Fibroblast of lung (primary cell): ENCODE measurements at regions not wholly inside any gene's neighbourhood (a gene's known extent, or its start where the extent isn't known, plus 50 kb on each side); places are given as distances from the start of the nearest gene placed in this dataset.

Source experiments
- DNase-seq, 2 donors: peaks; one replicate each; pipeline versions ENCODE4 v3.0.0 to v3.0.0-alpha.2; 2010; ENCODE audit warnings: low read depth in 2 of 2
- H2AFZ ChIP-seq: 2 replicates; pipeline ENCODE4 v1.5.1; 2012; ENCODE audit warnings: low read length, control low read depth, inconsistent platforms
- H3K27ac ChIP-seq: 2 replicates; pipeline ENCODE4 v1.5.1; 2011; ENCODE audit warnings: low read length, control low read depth; ENCODE audit not compliant: insufficient read depth
- H3K27me3 ChIP-seq: 2 replicates; pipeline ENCODE4 v1.5.1; 2011; ENCODE audit warnings: mild to moderate bottlenecking, low read length; ENCODE audit not compliant: control insufficient read depth, insufficient read depth
- H3K36me3 ChIP-seq: 2 replicates; pipeline ENCODE4 v1.5.1; 2011; ENCODE audit warnings: low read length; ENCODE audit not compliant: control insufficient read depth, insufficient read depth
- H3K4me1 ChIP-seq: 2 replicates; pipeline ENCODE4 v1.5.1; 2011; ENCODE audit warnings: low read length; ENCODE audit not compliant: control insufficient read depth, insufficient read depth; ENCODE audit errors: extremely low read depth
- H3K4me2 ChIP-seq: 2 replicates; pipeline ENCODE4 v1.5.1; 2011; ENCODE audit warnings: low read length, control low read depth; ENCODE audit not compliant: insufficient read depth; ENCODE audit errors: extremely low read depth
- H3K4me3 ChIP-seq, 4 experiments: fragments of 200-600 bp in 1 of 4; sonication (generic) in 1 of 4; replicated peaks in 1 of 4; 2 replicates each; pipeline ENCODE4 v1.5.1; 2011 to 2016; ENCODE audit warnings: low read length in 4 of 4, low read depth in 3 of 4, mild to moderate bottlenecking in 3 of 4, control low read depth in 2 of 4, inconsistent platforms in 1 of 4, mixed read lengths in 1 of 4; ENCODE audit not compliant: insufficient read depth in 1 of 4; ENCODE audit errors: control extremely low read depth in 1 of 4
- H3K79me2 ChIP-seq: 2 replicates; pipeline ENCODE4 v1.5.1; 2012; ENCODE audit warnings: mild to moderate bottlenecking, low read length, inconsistent platforms; ENCODE audit not compliant: control insufficient read depth, insufficient read depth
- H3K9ac ChIP-seq: 2 replicates; pipeline ENCODE4 v1.5.1; 2011; ENCODE audit warnings: mild to moderate bottlenecking, low read length, control low read depth; ENCODE audit not compliant: insufficient read depth
- H3K9me3 ChIP-seq: 2 replicates; pipeline ENCODE4 v1.5.1; 2012; ENCODE audit warnings: low read depth, low read length; ENCODE audit not compliant: control insufficient read depth, insufficient read depth
- H4K20me1 ChIP-seq: 2 replicates; pipeline ENCODE4 v1.5.1; 2011; ENCODE audit warnings: low read length; ENCODE audit not compliant: control insufficient read depth, insufficient read depth; ENCODE audit errors: extremely low read depth
- CTCF ChIP-seq, 2 donors: IDR thresholded peaks in 1 of 2; conservative IDR thresholded peaks in 1 of 2; 1 replicate in 1 of 2; 2 replicates in 1 of 2; pipeline ENCODE4 v1.5.1; 2011 to 2012; ENCODE audit warnings: low read length in 2 of 2, control low read depth in 1 of 2, inconsistent platforms in 1 of 2, low read depth in 1 of 2, mild to moderate bottlenecking in 1 of 2
- EZH2 ChIP-seq: IDR thresholded peaks from 2 replicates; pipeline ENCODE4 v1.5.1; 2012; ENCODE audit warnings: low read length, control low read depth, mild to moderate bottlenecking; ENCODE audit errors: missing control alignments

GRCh38 chr2:71992036-71992435, 155.6 kb downstream of the CYP26B1 start:
- Histone ChIP-seq H4K20me1 (no peaks in the 10 kb centered on the region), H3K27me3 (no peaks in the 10 kb centered on the region), H3K36me3 (no peaks in the 10 kb centered on the region), H3K9me3 (no peaks in the 10 kb centered on the region), H3K4me1 (no peaks in the 10 kb centered on the region), H3K9ac (no peak overlapping the region), H3K79me2 (no peaks in the 10 kb centered on the region), H3K4me3 (no peak overlapping the region), H3K27ac (no peak overlapping the region), H3K4me2 (no peak overlapping the region), H2AFZ (no peak overlapping the region)
- TF ChIP-seq EZH2 (no peak), CTCF (conservative IDR thresholded peaks at IDR 0.05 in 1 of 2, IDR thresholded peaks at IDR 0.05 in 1 of 2; ENCODE audit: low read depth in 1 of 2, low read length in 2 of 2) (no peak)
- DNase-seq, result no peak

GRCh38 chr2:71991397-71991796, 156.3 kb downstream of the CYP26B1 start:
- H3K4me1 ChIP-seq, result no peaks in the 10 kb centered on the region
- no peak for TF ChIP-seq CTCF (conservative IDR thresholded peaks at IDR 0.05 in 1 of 2, IDR thresholded peaks at IDR 0.05 in 1 of 2; ENCODE audit: low read depth in 1 of 2, low read length in 2 of 2)
- no peak for TF ChIP-seq EZH2
- no peaks in the 10 kb centered on the region for H3K79me2 ChIP-seq

GRCh38 chr2:71990826-71991225, 156.8 kb downstream of the CYP26B1 start:
- Histone ChIP-seq H3K4me3 (no peak overlapping the region), H3K4me1 (no peaks in the 10 kb centered on the region), H3K79me2 (no peaks in the 10 kb centered on the region), H3K36me3 (no peaks in the 10 kb centered on the region), H2AFZ (no peak overlapping the region), H3K9ac (no peak overlapping the region), H4K20me1 (no peaks in the 10 kb centered on the region), H3K4me2 (no peak overlapping the region), H3K27ac (no peak overlapping the region), H3K27me3 (no peaks in the 10 kb centered on the region), H3K9me3 (no peaks in the 10 kb centered on the region)
- DNase-seq, result no peak
- TF ChIP-seq CTCF (conservative IDR thresholded peaks at IDR 0.05 in 1 of 2, IDR thresholded peaks at IDR 0.05 in 1 of 2; ENCODE audit: low read depth in 1 of 2, low read length in 2 of 2) (no peak), EZH2 (no peak)

More at GRCh38 chr2:71991397-71991796, 156.3 kb downstream of the CYP26B1 start:
- Histone ChIP-seq H3K9ac (no peak overlapping the region), H4K20me1 (no peaks in the 10 kb centered on the region), H3K9me3 (no peaks in the 10 kb centered on the region), H3K4me3 (no peak overlapping the region), H3K4me2 (no peak overlapping the region), H3K27ac (no peak overlapping the region), H3K36me3 (no peaks in the 10 kb centered on the region), H3K27me3 (no peaks in the 10 kb centered on the region), H2AFZ (no peak overlapping the region)
- DNase-seq, result no peak
